ENCODE measurements at regions not wholly inside any gene's neighbourhood (a gene's known extent, or its start where the extent isn't known, plus 50 kb on each side); places are given as distances from the start of the nearest gene placed in this dataset.

- no peak for TF ChIP-seq POLR2AphosphoS5 (IDR thresholded peaks at IDR 0.05)
- no peak for TF ChIP-seq EP300 (IDR thresholded peaks at IDR 0.05; ENCODE audit: low read depth)
- TF ChIP-seq CTCF (IDR thresholded peaks at IDR 0.05): no peak
- no peak for TF ChIP-seq POLR2A (IDR thresholded peaks at IDR 0.05)
These were observed 356.9 kb upstream of the RBMS3 start for GRCh38 chr3:28923994-28924393.

Measured in transverse colon (tissue), 4 donors.